PC-9 (cell line): ENCODE measurements at regions not wholly inside any gene's neighbourhood (a gene's known extent, or its start where the extent isn't known, plus 50 kb on each side); places are given as distances from the start of the nearest gene placed in this dataset.

Source experiments
- EZH2 ChIP-seq: fragments of 200-600 bp; sonication (generic); IDR thresholded peaks from 2 replicates; pipeline ENCODE4 v1.8.0; 2017; ENCODE audit warnings: antibody characterized with exemption, low read depth
- TF ChIP-seq, protein P1 (sequence below): fragments of 200-600 bp; sonication (generic); conservative IDR thresholded peaks from 2 replicates; pipeline ENCODE4 v1.6.1; 2017; ENCODE audit warnings: mixed run types, antibody characterized with exemption, mild to moderate bottlenecking, moderate library complexity

DNA sequence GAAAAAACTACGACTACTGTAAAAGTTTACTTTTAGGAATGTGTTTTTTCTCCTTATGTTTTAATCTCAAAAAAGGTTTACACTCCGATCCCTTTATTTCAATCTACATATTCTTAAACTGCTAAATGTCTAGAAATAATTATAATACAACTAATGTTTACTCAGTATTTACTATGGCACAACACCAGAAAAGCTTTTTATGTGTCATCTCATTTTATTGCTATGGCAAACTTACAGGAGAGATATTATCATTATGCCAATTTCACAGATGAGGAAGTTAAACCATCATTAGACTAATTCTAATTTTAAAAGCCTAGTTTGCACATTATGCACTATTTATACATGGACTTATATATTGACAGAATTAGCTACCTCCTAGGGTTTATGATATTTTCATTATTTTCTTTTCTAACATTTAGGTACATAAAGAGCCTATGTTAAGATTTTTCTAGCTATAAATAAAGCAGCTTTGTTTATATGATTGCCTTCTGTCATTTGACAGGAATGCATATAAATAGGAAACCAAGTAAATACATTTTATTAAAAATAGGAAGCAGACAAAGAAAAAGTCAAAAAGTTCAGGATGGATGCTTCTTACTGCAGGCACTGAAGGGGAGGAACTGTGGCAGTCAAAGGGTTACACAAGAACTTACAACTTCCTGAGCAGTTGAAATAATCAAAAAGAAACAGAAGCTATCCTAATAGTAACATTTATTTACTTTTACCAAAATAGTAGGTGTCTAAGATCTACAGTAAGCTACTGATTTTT lies 442.4 kb downstream of the LTN1 start:
- TF ChIP-seq, protein P1, sequence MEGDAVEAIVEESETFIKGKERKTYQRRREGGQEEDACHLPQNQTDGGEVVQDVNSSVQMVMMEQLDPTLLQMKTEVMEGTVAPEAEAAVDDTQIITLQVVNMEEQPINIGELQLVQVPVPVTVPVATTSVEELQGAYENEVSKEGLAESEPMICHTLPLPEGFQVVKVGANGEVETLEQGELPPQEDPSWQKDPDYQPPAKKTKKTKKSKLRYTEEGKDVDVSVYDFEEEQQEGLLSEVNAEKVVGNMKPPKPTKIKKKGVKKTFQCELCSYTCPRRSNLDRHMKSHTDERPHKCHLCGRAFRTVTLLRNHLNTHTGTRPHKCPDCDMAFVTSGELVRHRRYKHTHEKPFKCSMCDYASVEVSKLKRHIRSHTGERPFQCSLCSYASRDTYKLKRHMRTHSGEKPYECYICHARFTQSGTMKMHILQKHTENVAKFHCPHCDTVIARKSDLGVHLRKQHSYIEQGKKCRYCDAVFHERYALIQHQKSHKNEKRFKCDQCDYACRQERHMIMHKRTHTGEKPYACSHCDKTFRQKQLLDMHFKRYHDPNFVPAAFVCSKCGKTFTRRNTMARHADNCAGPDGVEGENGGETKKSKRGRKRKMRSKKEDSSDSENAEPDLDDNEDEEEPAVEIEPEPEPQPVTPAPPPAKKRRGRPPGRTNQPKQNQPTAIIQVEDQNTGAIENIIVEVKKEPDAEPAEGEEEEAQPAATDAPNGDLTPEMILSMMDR: no peak
- TF ChIP-seq EZH2: no peak
